Body of pancreas (tissue), 4 donors: ENCODE measurements at regions not wholly inside any gene's neighbourhood (a gene's known extent, or its start where the extent isn't known, plus 50 kb on each side); places are given as distances from the start of the nearest gene placed in this dataset.

Experiments
- ATAC-seq: fragments of 150-250 bp; one replicate; pipeline ENCODE4 v1.9.1; 2016
- DNase-seq, 4 donors: peaks; one replicate each; pipeline ENCODE4 v3.0.0-alpha.2; 2019
- H3K27ac ChIP-seq, 4 donors: fragments of 200-600 bp; sonication (generic); 1 replicate in 3 of 4; 2 replicates in 1 of 4; pipeline versions ENCODE4 v1.5.1 to v1.6.1; 2016 to 2019; ENCODE audit warnings: mild to moderate bottlenecking in 1 of 4, mixed read lengths in 1 of 4, moderate library complexity in 1 of 4
- H3K27me3 ChIP-seq, 2 donors: fragments of 200-600 bp; sonication (generic); one replicate each; pipeline ENCODE4 v1.6.0; 2016; ENCODE audit warnings: mild to moderate bottlenecking in 1 of 2
- H3K36me3 ChIP-seq, 2 donors: fragments of 200-600 bp; sonication (generic); replicated peaks in 1 of 2; 2 replicates each; pipeline ENCODE4 v1.5.1; 2016; ENCODE audit warnings: low read depth in 2 of 2; ENCODE audit not compliant: insufficient read depth in 1 of 2
- H3K4me1 ChIP-seq: fragments of 200-600 bp; sonication (generic); one replicate; pipeline ENCODE4 v1.6.0; 2016
- H3K4me3 ChIP-seq, 2 donors: fragments of 200-600 bp; sonication (generic); 1 replicate in 1 of 2; 2 replicates in 1 of 2; pipeline ENCODE4 v1.5.1; 2016 to 2019
- H3K9me3 ChIP-seq, 3 donors: fragments of 200-600 bp; sonication (generic); 1 replicate in 2 of 3; 2 replicates in 1 of 3; pipeline ENCODE4 v1.5.1; 2016
- CTCF ChIP-seq, 7 experiments: fragments of 450-650 bp in 4 of 7; fragments of 200-600 bp in 3 of 7; sonication (generic) in 3 of 7; IDR thresholded peaks; one replicate each; pipeline ENCODE4 v1.5.1; 2016 to 2019; ENCODE audit warnings: antibody characterized with exemption in 7 of 7
- POLR2A ChIP-seq, 3 donors: fragments of 450-650 bp; IDR thresholded peaks; one replicate each; pipeline ENCODE4 v1.6.1; 2016; ENCODE audit warnings: antibody characterized with exemption in 3 of 3, mild to moderate bottlenecking in 2 of 3
- WGBS, 2 donors: methylation state at CpG; one replicate each; pipeline ENCODE4 v1.1.5; 2017; 5-methylcytosine and 5-hydroxymethylcytosine counted together
- intact Hi-C: fragments of 100-400 bp; cut with DNase I; formaldehyde crosslinking; loops from one replicate; pipeline ENCODE4 v1.15.1; 2023

GRCh38 chr12:76219806-76220205, 128.4 kb downstream of the BBS10 start:
- WGBS, 2 donors, result 47 to 54% methylated on average over 1 of the region's 1 CpG

GRCh38 chr12:76216585-76217472, 131.4 kb downstream of the BBS10 start:
- no peak overlapping the region for H3K4me3 ChIP-seq
- H3K4me1 ChIP-seq, result no peaks in the 10 kb centered on the region
- intact Hi-C loops, result no loop called here
- TF ChIP-seq CTCF (IDR thresholded peaks at IDR 0.05), result no peak
- no peak for TF ChIP-seq POLR2A (IDR thresholded peaks at IDR 0.05)
- no peaks in the 10 kb centered on the region for H3K27me3 ChIP-seq
- H3K9me3 ChIP-seq, result no peaks in the 10 kb centered on the region
- 50 to 55% methylated on average over 8 of the region's 8 CpGs for WGBS, 2 donors
- DNase-seq (no peak), ATAC-seq (no peak)
- H3K36me3 ChIP-seq, result no peaks in the 10 kb centered on the region
- no peak overlapping the region for H3K27ac ChIP-seq

More at GRCh38 chr12:76219806-76220205, 128.4 kb downstream of the BBS10 start:
- no peaks in the 10 kb centered on the region for H3K4me1 ChIP-seq
- no peak for TF ChIP-seq POLR2A (IDR thresholded peaks at IDR 0.05)
- TF ChIP-seq CTCF (IDR thresholded peaks at IDR 0.05), result no peak
- ATAC-seq, result no peak
- no peak for DNase-seq
- no peaks in the 10 kb centered on the region for H3K9me3 ChIP-seq
- H3K4me3 ChIP-seq, result no peak overlapping the region
- intact Hi-C loops, result no loop called here
- no peaks in the 10 kb centered on the region for H3K27me3 ChIP-seq
- no peaks in the 10 kb centered on the region for H3K36me3 ChIP-seq
- H3K27ac ChIP-seq, result no peak overlapping the region

- intact Hi-C loops, result no loop called here
- Histone ChIP-seq H3K4me1 (no peaks in the 10 kb centered on the region), H3K4me3 (no peak overlapping the region), H3K36me3 (no peaks in the 10 kb centered on the region), H3K27me3 (no peaks in the 10 kb centered on the region), H3K9me3 (no peaks in the 10 kb centered on the region), H3K27ac (no peak overlapping the region)
- DNase-seq, result no peak
- ATAC-seq, result no peak
- TF ChIP-seq POLR2A (IDR thresholded peaks at IDR 0.05) (no peak), CTCF (IDR thresholded peaks at IDR 0.05) (no peak)
These were observed 123.6 kb upstream of the NAP1L1 start for GRCh38 chr12:76208129-76208528.

GRCh38 chr12:76206677-76207072, 122.2 kb upstream of the NAP1L1 start:
- no peak overlapping the region for H3K4me3 ChIP-seq
- H3K27me3 ChIP-seq, result no peaks in the 10 kb centered on the region
- ATAC-seq (no peak), DNase-seq (no peak)
- no peak for TF ChIP-seq CTCF (IDR thresholded peaks at IDR 0.05)
- no peak for TF ChIP-seq POLR2A (IDR thresholded peaks at IDR 0.05)
- H3K36me3 ChIP-seq, result no peaks in the 10 kb centered on the region
- intact Hi-C loops, result no loop called here
- H3K27ac ChIP-seq, result no peak overlapping the region
- no peaks in the 10 kb centered on the region for H3K9me3 ChIP-seq
- no peaks in the 10 kb centered on the region for H3K4me1 ChIP-seq
- 67% methylated on average over 5 of the region's 5 CpGs for WGBS, 2 donors
